BJ (cell line): ENCODE measurements at regions not wholly inside any gene's neighbourhood (a gene's known extent, or its start where the extent isn't known, plus 50 kb on each side); places are given as distances from the start of the nearest gene placed in this dataset.

Source experiments
- CTCF ChIA-PET: fragments of 350-600 bp; formaldehyde crosslinking; extraction: SDS; loops from one replicate; lab custom pipeline; 2021; ENCODE audit warnings: antibody characterized with exemption, inconsistent platforms; lab: Yijun Ruan, JAX
- POLR2A ChIA-PET: fragments of 300-600 bp; sonication (Branson Sonifier 250); formaldehyde crosslinking; extraction: SDS; loops from one replicate; lab custom pipeline; 2021; ENCODE audit warnings: antibody characterized with exemption; lab: Charles Lee
- DNase-seq: peaks from one replicate; pipeline ENCODE4 v3.0.0-alpha.2; 2011; ENCODE audit warnings: low read depth
- H3K27me3 ChIP-seq: 2 replicates; pipeline ENCODE4 v1.6.0; 2011; ENCODE audit warnings: low read length; ENCODE audit not compliant: control insufficient read depth, insufficient read depth
- H3K36me3 ChIP-seq: 2 replicates; pipeline ENCODE4 v1.5.1; 2011; ENCODE audit warnings: low read length; ENCODE audit not compliant: control insufficient read depth, insufficient read depth
- H3K4me3 ChIP-seq: 2 replicates; pipeline ENCODE4 v1.5.1; 2011; ENCODE audit warnings: low read depth, mild to moderate bottlenecking, control low read depth, low read length
- CTCF ChIP-seq: IDR thresholded peaks from 2 replicates; pipeline ENCODE4 v1.5.1; 2011; ENCODE audit warnings: low read depth, mild to moderate bottlenecking, control low read depth, inconsistent platforms, low read length, moderate library complexity; ENCODE audit not compliant: insufficient read depth

GRCh38 chr7:68203251-68203650 lies 1206.6 kb downstream of the TYW1 start:
- no peaks in the 10 kb centered on the region for H3K27me3 ChIP-seq
- no peak overlapping the region for H3K4me3 ChIP-seq
- ChIA-PET POLR2A (no interaction called here), CTCF (no interaction called here)
- no peak for DNase-seq
- TF ChIP-seq CTCF = no peak
- no peaks in the 10 kb centered on the region for H3K36me3 ChIP-seq

GRCh38 chr7:68205826-68206225 lies 1209.2 kb downstream of the TYW1 start:
- no peak for DNase-seq
- ChIA-PET POLR2A (no interaction called here), CTCF (no interaction called here)
- Histone ChIP-seq H3K27me3 (no peaks in the 10 kb centered on the region), H3K4me3 (no peak overlapping the region), H3K36me3 (no peaks in the 10 kb centered on the region)
- TF ChIP-seq CTCF = no peak

- POLR2A ChIA-PET = no interaction called here
- Histone ChIP-seq H3K36me3 (no peaks in the 10 kb centered on the region), H3K27me3 (no peaks in the 10 kb centered on the region), H3K4me3 (no peak overlapping the region)
- DNase-seq = no peak
- CTCF ChIA-PET = no interaction called here
- TF ChIP-seq CTCF = no peak
These were observed 1210.4 kb downstream of the TYW1 start for GRCh38 chr7:68206946-68207485.

GRCh38 chr7:68207676-68208075 lies 1211.0 kb downstream of the TYW1 start:
- ChIA-PET CTCF (no interaction called here), POLR2A (no interaction called here)
- no peak for TF ChIP-seq CTCF
- H3K27me3 ChIP-seq = no peaks in the 10 kb centered on the region
- H3K4me3 ChIP-seq = no peak overlapping the region
- no peak for DNase-seq
- no peaks in the 10 kb centered on the region for H3K36me3 ChIP-seq

DNA sequence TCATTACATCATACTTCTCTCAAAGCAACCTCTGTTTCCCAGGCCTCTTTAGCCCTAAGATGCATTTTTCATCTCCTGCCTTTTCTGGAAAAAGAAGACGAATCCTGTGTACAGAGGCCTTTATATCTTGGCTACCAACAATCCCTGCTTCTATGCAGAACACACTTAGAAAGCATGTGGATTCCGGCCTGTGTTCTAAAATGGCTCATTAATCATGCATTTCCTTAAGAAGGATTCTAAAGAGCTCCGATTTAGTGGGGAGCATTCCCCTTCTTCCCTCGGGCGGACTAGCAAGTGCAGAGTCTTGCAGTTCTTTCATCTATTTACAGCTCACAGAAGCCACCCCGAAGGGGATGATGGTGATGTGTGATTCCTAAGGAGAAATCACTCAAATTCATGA lies 1212.9 kb downstream of the TYW1 start:
- Histone ChIP-seq H3K4me3 (no peak overlapping the region), H3K27me3 (no peaks in the 10 kb centered on the region), H3K36me3 (no peaks in the 10 kb centered on the region)
- no peak for DNase-seq
- no peak for TF ChIP-seq CTCF
- ChIA-PET POLR2A (no interaction called here), CTCF (no interaction called here)
